OCI-LY7 (cell line): ENCODE measurements at regions not wholly inside any gene's neighbourhood (a gene's known extent, or its start where the extent isn't known, plus 50 kb on each side); places are given as distances from the start of the nearest gene placed in this dataset.

ENCODE experiments used
- BruUV-seq: library from RNA; stranded (reverse); fragments of 400-500 nt; replicated peaks from 2 replicates; lab custom pipeline; 2021; lab: Mats Ljungman, UMichigan
- CTCF ChIA-PET: fragments of 300-600 bp; sonication (Branson Sonifier 250); formaldehyde crosslinking; loops from one replicate; lab custom pipeline; 2022; ENCODE audit warnings: antibody characterized with exemption; ENCODE audit not compliant: unreplicated experiment; lab: Charles Lee
- POLR2A ChIA-PET: fragments of 300-600 bp; sonication (Branson Sonifier 250); formaldehyde crosslinking; loops from one replicate; lab custom pipeline; 2022; ENCODE audit warnings: antibody characterized with exemption; lab: Charles Lee
- DNase-seq: peaks from one replicate; pipeline ENCODE4 v3.0.0-alpha.2; 2015; ENCODE audit warnings: low spot score
- H2AFZ ChIP-seq: fragments of 200-600 bp; sonication (generic), shearing (Covaris generic); 2 replicates; pipeline ENCODE4 v1.6.1; 2014; ENCODE audit warnings: mild to moderate bottlenecking, antibody characterized with exemption, low read length, moderate library complexity
- H3K27ac ChIP-seq: fragments of 200-600 bp; sonication (generic); 2 replicates; pipeline ENCODE4 v1.5.1; 2014; ENCODE audit warnings: mixed run types, low read depth, mild to moderate bottlenecking, moderate library complexity, low read length, inconsistent platforms; ENCODE audit not compliant: poor library complexity, severe bottlenecking
- H3K36me3 ChIP-seq: fragments of 200-600 bp; sonication (generic); 2 replicates; pipeline ENCODE4 v1.6.1; 2014; ENCODE audit warnings: mild to moderate bottlenecking, antibody characterized with exemption, low read length, moderate library complexity, mixed read lengths; ENCODE audit not compliant: insufficient read depth
- H3K4me1 ChIP-seq: fragments of 200-600 bp; sonication (generic); 2 replicates; pipeline ENCODE4 v1.5.1; 2014; ENCODE audit warnings: mild to moderate bottlenecking, low read length; ENCODE audit not compliant: insufficient read depth, poor library complexity, severe bottlenecking
- H3K4me2 ChIP-seq: fragments of 200-600 bp; sonication (generic); 2 replicates; pipeline ENCODE4 v1.6.1; 2014; ENCODE audit warnings: mild to moderate bottlenecking, low read length
- H3K4me3 ChIP-seq: fragments of 200-600 bp; sonication (generic); 2 replicates; pipeline ENCODE4 v1.5.1; 2014; ENCODE audit warnings: mild to moderate bottlenecking, low read depth, low read length; ENCODE audit not compliant: poor library complexity, severe bottlenecking
- H3K79me2 ChIP-seq: fragments of 200-600 bp; sonication (generic); 2 replicates; pipeline ENCODE4 v1.6.1; 2016; ENCODE audit warnings: low read depth, mild to moderate bottlenecking, low read length, moderate library complexity, mixed read lengths; ENCODE audit not compliant: insufficient read depth
- H3K9me2 ChIP-seq: fragments of 200-600 bp; sonication (generic); 2 replicates; pipeline ENCODE4 v1.6.1; 2016; ENCODE audit warnings: mild to moderate bottlenecking, low read length, mixed read lengths; ENCODE audit not compliant: insufficient read depth
- H3K9me3 ChIP-seq: fragments of 200-600 bp; sonication (generic); 2 replicates; pipeline ENCODE4 v1.6.1; 2014; ENCODE audit warnings: mild to moderate bottlenecking, mixed run types, low read length, mixed read lengths
- H4K20me1 ChIP-seq: fragments of 200-600 bp; sonication (generic); 2 replicates; pipeline ENCODE4 v1.6.1; 2014; ENCODE audit warnings: mild to moderate bottlenecking, antibody characterized with exemption, low read length, moderate library complexity, mixed read lengths; ENCODE audit not compliant: insufficient read depth
- CTCF ChIP-seq: fragments of 200-600 bp; sonication (generic); conservative IDR thresholded peaks from 2 replicates; pipeline ENCODE4 v1.5.1; 2014; ENCODE audit warnings: mild to moderate bottlenecking, antibody characterized with exemption, low read length, moderate library complexity, mixed read lengths
- EZH2phosphoT487 ChIP-seq: fragments of 200-600 bp; sonication (generic); IDR thresholded peaks from 2 replicates; pipeline ENCODE4 v1.6.1; 2018; ENCODE audit warnings: low read depth, borderline replicate concordance, mild to moderate bottlenecking, mixed run types, antibody characterized with exemption, low read length, moderate library complexity, mixed read lengths
- intact Hi-C: fragments of 100-400 bp; cut with micrococcal nuclease; formaldehyde crosslinking; loops from one replicate; pipeline ENCODE4 v1.10.0; 2022; ENCODE audit not compliant: unreplicated experiment

- ChIA-PET CTCF (no interaction called here), POLR2A (interaction anchor here (0.7 kb wide), 1 partner anchor 224 kb away, joined by 3 read pairs; no protein-coding TSS in a partner anchor)
- H3K9me3 ChIP-seq = no peaks in the 10 kb centered on the region
- no peaks in the 10 kb centered on the region for H3K4me1 ChIP-seq
- no peak overlapping the region for H3K4me3 ChIP-seq
- no peaks in the 10 kb centered on the region for H3K9me2 ChIP-seq
- no TSS peak for BruUV-seq
- H2AFZ ChIP-seq = no peak overlapping the region
- no peak for DNase-seq
- H3K27ac ChIP-seq = no peak overlapping the region
- no peaks in the 10 kb centered on the region for H3K36me3 ChIP-seq
- H3K79me2 ChIP-seq = no peaks in the 10 kb centered on the region
- TF ChIP-seq EZH2phosphoT487 (no peak), CTCF (no peak)
- H3K4me2 ChIP-seq = no peak overlapping the region
- no peaks in the 10 kb centered on the region; the same call in 1 of the 2 replicates for H4K20me1 ChIP-seq
- intact Hi-C loops = no loop called here
Observed at GRCh38 chr3:71917545-71917944, 132.6 kb upstream of the PROK2 start.

- Histone ChIP-seq H3K4me2 (no peak overlapping the region), H3K4me3 (no peak overlapping the region), H3K79me2 (no peaks in the 10 kb centered on the region), H4K20me1 (no peaks in the 10 kb centered on the region; the same call in 1 of the 2 replicates), H3K9me3 (no peaks in the 10 kb centered on the region), H2AFZ (no peak overlapping the region), H3K4me1 (no peaks in the 10 kb centered on the region), H3K36me3 (no peaks in the 10 kb centered on the region), H3K27ac (no peak overlapping the region), H3K9me2 (no peaks in the 10 kb centered on the region)
- DNase-seq = no peak
- TF ChIP-seq EZH2phosphoT487 (no peak), CTCF (no peak)
- CTCF ChIA-PET = no interaction called here
- POLR2A ChIA-PET = interaction anchor here (1.2 kb wide), 1 partner anchor 162 kb away, joined by 3 read pairs; no protein-coding TSS in a partner anchor
- BruUV-seq = no TSS peak
- intact Hi-C loops = no loop called here
Observed at GRCh38 chr3:71916747-71917369, 131.9 kb upstream of the PROK2 start.

GRCh38 chr3:71912839-71913495 is 128.0 kb upstream of the PROK2 start:
- TF ChIP-seq EZH2phosphoT487 = no peak
- no peak for TF ChIP-seq CTCF
- H3K79me2 ChIP-seq = no peaks in the 10 kb centered on the region
- H3K27ac ChIP-seq = no peak overlapping the region
- intact Hi-C loops = no loop called here
- no TSS peak for BruUV-seq
- no peaks in the 10 kb centered on the region for H3K4me1 ChIP-seq
- H3K4me2 ChIP-seq = no peak overlapping the region
- ChIA-PET CTCF (no interaction called here), POLR2A (no interaction called here)
- no peak overlapping the region for H3K4me3 ChIP-seq
- H3K9me3 ChIP-seq = no peaks in the 10 kb centered on the region
- no peaks in the 10 kb centered on the region for H3K9me2 ChIP-seq
- no peak overlapping the region for H2AFZ ChIP-seq
- no peak for DNase-seq
- no peaks in the 10 kb centered on the region for H3K36me3 ChIP-seq
- H4K20me1 ChIP-seq = no peaks in the 10 kb centered on the region
